ENCODE measurements at regions not wholly inside any gene's neighbourhood (a gene's known extent, or its start where the extent isn't known, plus 50 kb on each side); places are given as distances from the start of the nearest gene placed in this dataset.
"Not testable (repeated sequence)": the region's sequence is repeated elsewhere in the genome, so short reads cannot be mapped to it uniquely, and the experiment has no call there.

DNA sequence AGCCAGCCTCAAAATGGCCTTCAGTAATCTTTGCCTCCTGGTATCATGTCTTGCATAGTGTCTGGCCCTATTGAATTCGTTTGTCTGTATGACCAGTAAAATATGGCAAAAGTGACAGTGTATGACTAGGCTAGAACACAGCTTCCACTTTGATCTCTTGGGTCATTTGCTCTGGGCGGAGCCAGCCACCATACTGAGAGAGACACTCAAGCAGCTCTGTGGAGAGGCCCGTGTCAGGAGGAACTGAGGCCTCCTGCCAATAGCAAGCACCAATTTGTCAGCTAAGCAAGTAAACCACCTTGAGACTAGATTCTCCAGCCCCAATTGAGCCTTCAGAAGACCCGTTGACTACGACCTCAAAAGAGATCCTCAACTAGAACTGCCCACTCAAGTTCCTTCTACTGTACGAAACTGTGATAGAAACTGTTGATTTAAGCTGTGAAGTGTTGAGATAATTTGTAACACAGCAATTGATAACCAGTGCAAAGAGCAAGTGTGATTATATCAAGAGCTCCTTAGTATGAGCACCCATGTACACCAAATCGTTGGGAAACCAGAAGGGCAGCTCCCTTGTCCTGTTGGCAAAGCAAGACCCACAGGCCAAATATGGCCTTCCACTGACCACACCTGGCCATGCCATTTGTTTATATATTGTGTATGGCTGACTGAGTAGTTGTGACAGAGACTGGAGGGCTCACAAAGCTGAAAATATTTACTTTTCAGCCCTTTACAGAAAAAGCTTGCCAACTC lies 52.7 kb upstream of the SERBP1 start:
- no peak for DNase-seq

DNA sequence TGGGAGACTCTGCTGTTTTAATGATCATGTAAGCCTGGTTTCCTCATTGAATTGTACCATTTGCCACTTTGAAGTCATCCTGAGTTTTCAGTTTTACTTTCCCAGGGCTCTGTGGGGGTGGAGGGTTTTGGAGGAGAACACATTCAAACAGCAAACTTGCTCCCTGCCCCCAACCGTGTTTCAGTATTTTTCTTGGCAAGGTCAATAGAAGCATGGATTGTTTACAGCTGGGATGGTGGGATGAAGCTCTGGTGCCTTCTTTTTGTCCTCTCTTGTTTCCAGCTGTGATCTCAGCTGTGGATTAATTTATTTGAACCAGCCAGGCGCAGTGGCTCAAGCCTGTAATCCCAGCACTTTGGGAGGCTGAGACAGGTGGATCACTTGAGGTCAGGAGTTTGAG lies 54.3 kb upstream of the SERBP1 start:
- no peak for DNase-seq

DNA sequence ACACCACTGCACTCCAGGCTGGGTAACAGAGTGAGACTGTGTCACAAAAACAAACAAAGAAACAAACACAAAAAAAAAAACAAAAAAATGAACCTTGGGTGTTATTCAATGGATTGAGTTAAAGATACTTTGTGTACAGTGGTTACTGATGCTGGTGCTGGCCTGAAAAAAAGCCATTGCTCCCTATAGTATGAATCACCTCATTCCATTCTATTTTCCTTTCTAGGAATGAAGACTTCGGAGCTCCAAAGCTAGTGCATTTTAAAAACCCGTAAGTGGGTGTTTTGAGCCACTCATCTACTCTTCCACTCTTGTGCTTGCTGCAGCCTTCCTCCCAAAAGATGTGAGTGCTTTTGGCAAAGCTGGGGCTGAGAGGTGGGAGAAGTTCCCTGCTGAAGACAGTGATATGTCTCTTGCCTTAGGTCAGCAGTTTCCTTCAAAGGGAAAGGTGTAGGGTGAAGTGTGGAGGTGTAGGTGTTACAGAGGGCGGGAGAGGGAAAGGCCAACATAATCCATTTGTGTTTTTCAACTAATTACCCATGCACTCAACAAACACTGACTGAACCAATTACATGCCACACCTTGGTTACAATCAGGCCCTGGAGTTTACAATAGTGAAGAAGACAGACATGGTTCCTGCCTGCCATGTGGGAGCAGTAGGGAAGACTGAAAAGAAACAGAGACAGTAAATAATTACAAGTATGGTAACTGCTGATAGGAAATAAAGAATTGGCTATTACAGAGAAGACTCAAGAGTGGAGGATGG lies 55.0 kb upstream of the SERBP1 start:
- no peak for DNase-seq

- no peak for DNase-seq
Measured at GRCh38 chr1:67489643-67490042, 59.4 kb upstream of the SERBP1 start.

DNA sequence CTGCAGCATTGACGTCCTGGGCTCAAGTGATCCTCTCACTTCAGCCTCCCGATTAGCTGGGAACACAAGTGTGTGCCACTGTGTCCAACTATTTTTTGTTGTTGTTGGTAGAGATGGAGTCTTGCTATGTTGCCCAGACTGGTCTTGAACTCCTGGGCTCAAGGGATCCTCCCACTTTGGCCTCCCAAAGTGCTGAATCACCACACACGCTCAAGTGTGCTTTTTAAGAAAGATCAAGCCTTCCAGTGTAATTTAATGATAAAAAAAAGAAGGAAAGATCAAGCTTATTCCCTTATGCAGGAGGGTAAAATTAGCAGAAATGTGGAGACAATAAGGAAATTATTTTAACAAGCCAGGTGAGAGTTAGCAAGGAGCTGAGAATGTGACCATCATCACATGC lies 61.1 kb upstream of the SERBP1 start:
- DNase-seq = no peak

DNA sequence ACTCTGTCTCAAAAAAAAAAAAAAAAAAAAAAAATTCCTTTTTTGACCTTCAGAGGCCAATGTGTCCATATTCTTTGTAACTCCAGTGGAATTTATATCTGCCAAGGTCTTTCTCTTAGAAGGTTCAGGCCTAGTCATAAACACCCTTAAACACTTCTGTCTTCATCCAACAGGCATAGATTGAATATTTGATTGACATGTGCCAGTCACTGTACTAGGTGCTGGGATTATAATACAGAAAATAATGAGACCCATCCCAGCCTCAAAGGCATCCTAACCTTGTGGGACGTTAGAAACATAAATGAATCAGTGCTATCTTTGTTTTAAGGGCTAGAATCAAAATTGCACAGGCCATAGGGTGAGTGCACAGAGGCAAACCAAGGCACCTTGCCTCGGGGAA lies 62.9 kb upstream of the SERBP1 start:
- no peak for DNase-seq

DNA sequence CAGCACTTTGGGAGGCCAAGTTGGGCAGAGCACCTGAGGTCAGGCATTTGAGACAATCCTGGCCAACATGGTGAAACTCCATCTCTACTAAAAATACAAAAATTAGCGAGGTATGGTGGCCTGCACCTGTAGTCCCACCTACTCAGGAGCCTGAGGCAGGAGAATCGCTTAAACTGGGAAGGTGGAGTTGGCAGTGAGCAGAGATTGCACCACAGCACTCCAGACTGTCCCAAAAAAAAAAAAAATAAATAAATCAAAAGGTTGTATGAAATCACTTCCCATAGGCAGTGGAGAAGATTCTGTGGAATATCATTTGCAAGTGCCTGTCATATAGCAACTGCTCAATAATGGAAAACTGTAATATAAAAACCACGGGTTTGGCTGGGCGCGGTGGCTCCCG lies 65.1 kb upstream of the SERBP1 start:
- DNase-seq = no peak

DNA sequence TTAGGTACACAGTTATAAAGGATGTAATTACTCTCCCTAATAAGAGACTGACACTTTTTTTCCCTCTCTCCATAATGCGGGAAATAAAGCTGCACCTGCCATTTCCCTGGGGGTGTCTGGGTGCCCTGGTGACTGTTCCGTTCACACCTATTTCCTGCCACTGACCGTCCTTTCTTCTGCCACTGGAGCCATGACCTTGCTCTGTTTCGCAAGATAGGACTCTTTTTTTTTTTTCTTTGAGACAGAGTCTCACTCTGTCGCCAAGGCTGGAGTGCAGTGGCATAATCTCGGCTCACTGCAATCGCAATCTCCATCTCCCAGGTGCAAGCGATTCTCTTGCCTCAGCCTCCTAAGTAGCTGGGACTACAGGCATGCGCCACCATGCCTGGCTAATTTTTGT lies 66.1 kb upstream of the SERBP1 start:
- DNase-seq = no peak

DNA sequence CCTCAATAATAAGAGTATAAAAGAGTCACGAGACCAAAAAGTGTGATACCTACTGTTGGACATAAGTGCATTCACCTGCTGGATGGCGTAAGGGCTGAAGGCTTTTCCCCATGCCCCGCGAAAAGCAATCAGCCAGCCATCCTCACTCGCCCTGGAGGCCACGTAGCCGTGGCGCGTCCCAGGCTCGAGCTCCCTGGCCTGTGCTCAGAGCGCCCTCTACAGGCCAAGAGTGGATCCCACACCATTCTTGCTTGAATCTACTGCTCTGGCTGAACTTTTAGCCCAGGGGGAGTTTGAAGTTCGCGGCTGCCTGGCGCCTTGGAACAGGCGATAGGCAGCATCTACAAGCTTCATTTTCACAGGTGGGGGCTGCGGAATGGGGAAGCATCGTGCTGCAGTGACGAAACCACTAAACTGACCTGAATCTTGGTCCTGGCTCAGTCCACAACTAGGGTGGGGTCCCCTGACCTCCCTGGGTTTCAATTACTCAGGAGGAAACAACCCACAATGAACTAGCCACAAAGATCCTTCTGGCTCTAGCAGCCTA lies 70.3 kb upstream of the SERBP1 start:
- DNase-seq = peak; percentile 84

DNA sequence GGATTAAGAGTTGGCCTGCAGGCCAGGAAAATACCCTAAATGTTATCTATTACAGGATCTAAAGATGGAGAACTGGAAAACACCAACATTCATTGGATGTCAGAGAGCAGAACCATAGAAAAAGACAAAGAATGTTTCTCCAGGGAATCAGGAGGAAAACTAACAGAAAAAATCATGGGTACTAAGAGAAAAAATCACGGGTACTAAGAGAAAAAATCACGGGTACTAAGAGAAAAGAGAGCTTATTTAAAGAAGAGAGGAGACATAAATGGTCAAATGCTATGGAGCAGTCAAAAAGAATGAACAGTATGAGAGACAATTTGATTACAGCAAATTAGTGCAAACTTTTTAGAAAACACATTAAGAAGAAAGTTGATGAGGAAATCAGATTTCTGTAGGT lies 73.8 kb upstream of the SERBP1 start:
- no peak for DNase-seq

DNA sequence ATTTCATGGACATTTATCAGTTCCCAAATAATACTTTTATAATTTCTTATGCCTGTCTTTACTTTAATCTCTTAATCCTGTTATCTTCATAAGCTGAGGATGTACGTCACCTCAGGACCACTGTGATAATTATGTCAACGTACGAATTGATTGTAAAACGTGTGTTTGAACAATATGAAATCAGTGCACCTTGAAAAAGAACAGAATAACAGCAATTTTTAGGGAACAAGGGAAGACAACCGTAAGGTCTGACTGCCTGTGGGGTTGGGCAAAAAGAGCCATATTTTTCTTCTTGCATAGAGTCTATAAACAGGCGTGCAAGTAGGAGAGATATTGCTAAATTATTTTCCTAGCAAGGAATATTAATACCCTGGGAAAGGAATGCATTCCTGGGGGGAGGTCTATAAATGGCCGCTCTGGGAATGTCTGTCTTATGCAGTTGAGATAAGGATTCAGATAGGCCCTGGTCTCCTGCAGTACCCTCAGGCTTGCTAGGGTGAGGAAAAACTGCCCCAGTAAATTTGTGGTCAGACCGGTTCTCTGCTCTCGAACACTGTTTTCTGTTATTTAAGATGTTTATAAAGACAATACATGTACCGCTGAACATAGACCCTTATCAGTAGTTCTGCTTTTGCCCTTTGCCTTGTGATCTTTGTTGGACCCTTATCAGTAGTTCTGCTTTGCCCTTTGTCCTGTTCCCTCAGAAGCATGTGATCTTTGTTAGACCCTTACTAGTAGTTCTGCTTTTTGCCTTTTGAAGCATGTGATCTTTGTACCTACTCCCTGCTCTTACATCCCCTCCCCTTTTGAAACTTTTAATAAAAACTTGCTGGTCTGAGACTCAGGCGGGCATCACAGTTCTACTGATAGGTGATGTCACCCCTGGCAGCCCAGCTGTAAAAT lies 83.4 kb upstream of the SERBP1 start:
- DNase-seq = not testable (repeated sequence)

GRCh38 chr1:67514300-67514699 lies 84.1 kb upstream of the SERBP1 start:
- no peak for DNase-seq

DNA sequence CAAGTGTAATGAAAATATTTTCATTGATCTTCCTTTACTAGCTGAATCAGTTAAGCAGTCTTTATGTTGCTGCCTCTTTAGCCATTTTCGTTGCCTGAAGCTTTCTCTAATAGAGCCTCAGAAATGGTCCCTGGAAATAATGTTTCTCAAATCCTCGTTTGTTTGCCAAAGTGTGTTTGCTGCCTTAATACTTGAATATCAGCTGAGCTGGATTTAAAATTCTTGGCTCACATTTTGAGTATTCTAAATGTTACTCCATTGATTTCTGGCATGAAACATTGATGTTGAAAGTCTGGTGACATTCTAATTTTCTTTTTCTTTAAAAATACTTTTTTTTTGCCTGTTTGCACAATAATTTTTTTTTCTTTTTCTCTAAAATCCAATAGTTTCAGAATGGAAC lies 84.6 kb upstream of the SERBP1 start:
- no peak for DNase-seq

GRCh38 chr1:67515324-67516080 lies 85.3 kb upstream of the SERBP1 start:
- no peak for DNase-seq

DNA sequence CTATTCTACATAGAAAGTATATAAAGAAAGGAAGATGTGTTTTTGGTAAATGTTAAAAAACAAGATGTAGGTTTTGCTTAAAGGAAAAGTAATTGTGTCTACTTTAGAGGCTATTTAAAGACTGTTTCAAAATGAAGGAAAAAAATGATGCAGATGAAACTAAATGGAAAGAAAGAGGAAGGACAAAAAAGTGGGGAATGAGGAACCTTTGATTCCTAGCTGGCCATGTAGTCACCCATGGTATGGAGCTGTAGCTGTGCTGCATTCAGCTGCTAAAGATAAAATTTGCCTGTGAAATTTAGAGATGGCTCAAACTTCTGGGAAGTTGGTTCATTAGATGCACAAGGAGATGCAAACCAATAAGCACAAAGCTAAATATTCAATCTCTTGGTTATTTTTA lies 86.8 kb upstream of the SERBP1 start:
- no peak for DNase-seq

GRCh38 chr1:67522001-67522441 lies 91.8 kb upstream of the SERBP1 start:
- no peak for DNase-seq

DNA sequence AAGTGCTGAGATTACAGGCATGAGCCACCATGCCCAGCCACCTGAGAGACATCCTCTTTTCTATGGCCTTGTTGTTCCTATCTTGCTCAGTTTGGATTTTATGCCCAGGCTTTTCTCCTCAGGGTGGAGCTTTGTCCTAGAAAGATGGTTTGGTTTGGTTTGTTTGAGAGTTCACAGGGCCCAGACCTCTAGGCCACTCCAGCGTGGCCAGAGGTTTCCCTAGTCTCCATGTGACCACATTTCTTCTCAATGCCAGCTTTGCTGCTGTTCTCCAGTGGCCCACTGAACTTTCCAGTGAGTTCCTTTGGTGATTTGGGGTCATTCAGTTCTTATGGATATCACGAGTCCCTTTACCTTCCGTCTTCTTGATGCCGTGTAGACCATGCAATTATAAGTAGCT lies 92.6 kb upstream of the SERBP1 start:
- no peak for DNase-seq

- DNase-seq = no peak
Measured at GRCh38 chr1:67524143-67525052, 94.2 kb upstream of the SERBP1 start.

GRCh38 chr1:67525053-67525760 lies 95.0 kb upstream of the SERBP1 start:
- no peak for DNase-seq

GRCh38 chr1:67528141-67528540 lies 97.9 kb upstream of the SERBP1 start:
- no peak for DNase-seq

- no peak for DNase-seq
Measured at GRCh38 chr1:67530071-67530470, 99.9 kb upstream of the SERBP1 start.
